ENCODE measurements at regions not wholly inside any gene's neighbourhood (a gene's known extent, or its start where the extent isn't known, plus 50 kb on each side); places are given as distances from the start of the nearest gene placed in this dataset.
A peak's percentile ranks its signal among the peaks of the same experiment; 100 is the strongest.

GRCh38 chr9:95586326-95586725 is 69.6 kb upstream of the PTCH1 start:
- 79 to 90% (median 85%) methylated on average over 8 of the region's 8 CpGs for WGBS, 5 donors
- TF ChIP-seq EP300 (IDR thresholded peaks at IDR 0.05): no peak
- no peak for TF ChIP-seq POLR2AphosphoS5 (IDR thresholded peaks at IDR 0.05)
- no peak for TF ChIP-seq POLR2A (IDR thresholded peaks at IDR 0.05)
- no peak for TF ChIP-seq CTCF (IDR thresholded peaks at IDR 0.05)
- Histone ChIP-seq H3K4me3 (no peak overlapping the region), H3K27ac (no peak overlapping the region), H3K4me1 (no peaks in the 10 kb centered on the region), H3K27me3 (peaks cover 0 to 4% (median 0%) of the 10 kb centered on the region in 3 donors), H3K9me3 (no peaks in the 10 kb centered on the region), H3K36me3 (no peaks in the 10 kb centered on the region)
- intact Hi-C loops (cut with DNase I; ENCODE audit: low total_unique reads): no loop called here
- DNase-seq: no peak

- peaks cover 0 to 4% (median 0%) of the 10 kb centered on the region in 3 donors for H3K27me3 ChIP-seq
- DNase-seq: no peak
- H3K9me3 ChIP-seq: no peaks in the 10 kb centered on the region
- H3K36me3 ChIP-seq: no peaks in the 10 kb centered on the region
- TF ChIP-seq POLR2A (IDR thresholded peaks at IDR 0.05): no peak
- TF ChIP-seq CTCF (IDR thresholded peaks at IDR 0.05): no peak
- TF ChIP-seq EP300 (IDR thresholded peaks at IDR 0.05): no peak
- TF ChIP-seq POLR2AphosphoS5 (IDR thresholded peaks at IDR 0.05): no peak
- H3K27ac ChIP-seq: no peak overlapping the region
- WGBS, 5 donors: 84 to 94% (median 87%) methylated on average over 11 of the region's 11 CpGs
- intact Hi-C loops (cut with DNase I; ENCODE audit: low total_unique reads): no loop called here
- H3K4me1 ChIP-seq: no peaks in the 10 kb centered on the region
- H3K4me3 ChIP-seq: no peak overlapping the region
Measured at GRCh38 chr9:95585824-95586223, 69.1 kb upstream of the PTCH1 start.

- 40 to 58% (median 55%) methylated on average over 10 of the region's 10 CpGs for WGBS, 5 donors
- H3K27me3 ChIP-seq: peaks cover 0 to 4% (median 0%) of the 10 kb centered on the region in 3 donors
- no peak overlapping the region for H3K4me3 ChIP-seq
- no peaks in the 10 kb centered on the region for H3K36me3 ChIP-seq
- TF ChIP-seq CTCF (IDR thresholded peaks at IDR 0.05) (no peak), POLR2A (IDR thresholded peaks at IDR 0.05) (no peak), POLR2AphosphoS5 (IDR thresholded peaks at IDR 0.05) (no peak), EP300 (IDR thresholded peaks at IDR 0.05) (no peak)
- intact Hi-C loops (cut with DNase I; ENCODE audit: low total_unique reads): no loop called here
- H3K4me1 ChIP-seq: no peaks in the 10 kb centered on the region
- H3K9me3 ChIP-seq: no peaks in the 10 kb centered on the region
- peak in 1 of 2 donors; percentile 16 for DNase-seq
- peak overlapping the region in 3 of 5 donors; percentile 1 to 32 (median 19) for H3K27ac ChIP-seq
Measured at GRCh38 chr9:95584176-95584575, 67.4 kb upstream of the PTCH1 start.

- Histone ChIP-seq H3K4me1 (no peaks in the 10 kb centered on the region), H3K36me3 (no peaks in the 10 kb centered on the region)
- no peak for TF ChIP-seq POLR2A (IDR thresholded peaks at IDR 0.05)
- TF ChIP-seq CTCF (IDR thresholded peaks at IDR 0.05): no peak
- no peak for TF ChIP-seq POLR2AphosphoS5 (IDR thresholded peaks at IDR 0.05)
- no peak for TF ChIP-seq EP300 (IDR thresholded peaks at IDR 0.05)
Measured at GRCh38 chr9:95581900-95582299, 65.1 kb upstream of the PTCH1 start.

More at GRCh38 chr9:95581900-95582299, 65.1 kb upstream of the PTCH1 start:
- Histone ChIP-seq H3K9me3 (no peaks in the 10 kb centered on the region), H3K27me3 (peaks cover 0 to 4% (median 0%) of the 10 kb centered on the region in 3 donors), H3K27ac (no peak overlapping the region), H3K4me3 (no peak overlapping the region)
- intact Hi-C loops (cut with DNase I; ENCODE audit: low total_unique reads): no loop called here
- WGBS, 5 donors: 70 to 85% (median 74%) methylated on average over 5 of the region's 5 CpGs
- DNase-seq: no peak
